ENCODE measurements at regions not wholly inside any gene's neighbourhood (a gene's known extent, or its start where the extent isn't known, plus 50 kb on each side); places are given as distances from the start of the nearest gene placed in this dataset.

GRCh38 chr11:35083431-35084238 lies 55.3 kb upstream of the CD44 start:
- TF ChIP-seq POLR2A (IDR thresholded peaks at IDR 0.05) (no peak), CTCF (IDR thresholded peaks at IDR 0.05) (no peak)

Data from Peyer's patch (tissue), 4 donors.